GM23338 (cell line): ENCODE measurements at regions not wholly inside any gene's neighbourhood (a gene's known extent, or its start where the extent isn't known, plus 50 kb on each side); places are given as distances from the start of the nearest gene placed in this dataset.

ENCODE experiments used
- ATAC-seq: fragments of 200-7000 bp; cut with Tn5 transposase; 3 replicates; pipeline ENCODE4 v1.9.1; 2020
- DNase-seq: peaks from one replicate; pipeline ENCODE4 v3.0.0-alpha.2; 2015; ENCODE audit warnings: low spot score
- H2AFZ ChIP-seq: fragments of 200-600 bp; sonication (generic); 2 replicates; pipeline ENCODE4 v1.8.0; 2016; ENCODE audit warnings: antibody characterized with exemption, mild to moderate bottlenecking, moderate library complexity
- H3F3A ChIP-seq: fragments of 200-600 bp; sonication (generic); replicated peaks from 2 replicates; pipeline ENCODE4 v1.8.0; 2017; ENCODE audit warnings: antibody characterized with exemption, mixed run types, low read depth
- H3K27ac ChIP-seq: fragments of 200-600 bp; sonication (generic); 2 replicates; pipeline ENCODE4 v1.6.1; 2016; ENCODE audit warnings: low read depth
- H3K27me3 ChIP-seq: fragments of 200-600 bp; sonication (generic); 2 replicates; pipeline ENCODE4 v1.8.0; 2016; ENCODE audit warnings: mild to moderate bottlenecking, mixed run types, moderate library complexity; ENCODE audit not compliant: insufficient read depth
- H3K36me3 ChIP-seq: fragments of 200-600 bp; sonication (generic); 2 replicates; pipeline ENCODE4 v1.8.0; 2016; ENCODE audit warnings: mild to moderate bottlenecking; ENCODE audit not compliant: insufficient read depth
- H3K4me1 ChIP-seq: fragments of 200-600 bp; sonication (generic); 2 replicates; pipeline ENCODE4 v1.8.0; 2016; ENCODE audit warnings: mild to moderate bottlenecking, moderate library complexity; ENCODE audit not compliant: insufficient read depth
- H3K4me2 ChIP-seq: fragments of 200-600 bp; sonication (generic); 2 replicates; pipeline ENCODE4 v1.7.1; 2017; ENCODE audit warnings: mixed run types
- H3K4me3 ChIP-seq: fragments of 200-600 bp; sonication (generic); 2 replicates; pipeline ENCODE4 v1.6.1; 2016; ENCODE audit warnings: mixed run types
- H3K79me2 ChIP-seq: fragments of 200-600 bp; sonication (generic); replicated peaks from 2 replicates; pipeline ENCODE4 v1.8.0; 2017; ENCODE audit warnings: mild to moderate bottlenecking; ENCODE audit not compliant: insufficient read depth
- H3K9me2 ChIP-seq: fragments of 200-600 bp; sonication (generic); 2 replicates; pipeline ENCODE4 v1.8.0; 2017; ENCODE audit not compliant: insufficient read depth
- H4K20me1 ChIP-seq: fragments of 200-600 bp; sonication (generic); replicated peaks from 2 replicates; pipeline ENCODE4 v1.8.0; 2017; ENCODE audit warnings: mild to moderate bottlenecking; ENCODE audit not compliant: insufficient read depth
- H3K27ac Mint-ChIP-seq: 2 replicates; pipeline ENCODE4 v1.8.0; 2020; ENCODE audit warnings: inconsistent platforms, mild to moderate bottlenecking, moderate library complexity, mixed read lengths
- H3K27me3 Mint-ChIP-seq: 3 replicates; pipeline ENCODE4 v1.8.0; 2022; ENCODE audit warnings: low read depth, mild to moderate bottlenecking, moderate library complexity, mixed read lengths, inconsistent platforms; ENCODE audit not compliant: insufficient read depth, poor library complexity
- H3K36me3 Mint-ChIP-seq: 3 replicates; pipeline ENCODE4 v1.8.0; 2021; ENCODE audit warnings: low read depth, mild to moderate bottlenecking, inconsistent platforms, moderate library complexity, mixed read lengths
- H3K4me1 Mint-ChIP-seq: 3 replicates; pipeline ENCODE4 v1.8.0; 2020; ENCODE audit warnings: mild to moderate bottlenecking, inconsistent platforms, mixed read lengths
- H3K4me3 Mint-ChIP-seq: 3 replicates; pipeline ENCODE4 v1.8.0; 2021; ENCODE audit warnings: moderate library complexity, mild to moderate bottlenecking, inconsistent platforms, mixed read lengths
- H3K9me3 Mint-ChIP-seq: 3 replicates; pipeline ENCODE4 v1.8.0; 2020; ENCODE audit warnings: moderate library complexity, mild to moderate bottlenecking, inconsistent platforms, mixed read lengths
- CREB1 ChIP-seq: fragments of 250-450 bp; sonication (Bioruptor Pico); IDR thresholded peaks from 2 replicates; pipeline ENCODE4 v1.5.0; 2020; ENCODE audit warnings: low read depth, mild to moderate bottlenecking, moderate library complexity
- EZH2 ChIP-seq: fragments of 200-600 bp; sonication (generic); IDR thresholded peaks from one replicate; pipeline ENCODE4 v1.8.0; 2017; ENCODE audit warnings: antibody characterized with exemption, mild to moderate bottlenecking, low read depth; ENCODE audit not compliant: unreplicated experiment
- EZH2phosphoT487 ChIP-seq: fragments of 200-600 bp; sonication (generic); IDR thresholded peaks from one replicate; pipeline ENCODE4 v1.8.1; 2018; ENCODE audit warnings: antibody characterized with exemption; ENCODE audit not compliant: unreplicated experiment
- JUNB ChIP-seq: IDR thresholded peaks from one replicate; pipeline ENCODE4 v1.6.1; 2016; ENCODE audit warnings: antibody characterized with exemption; ENCODE audit not compliant: unreplicated experiment
- NANOG ChIP-seq: IDR thresholded peaks from 2 replicates; pipeline ENCODE4 v1.6.1; 2016; ENCODE audit warnings: antibody characterized with exemption, borderline replicate concordance
- STAT1 ChIP-seq: IDR thresholded peaks from one replicate; pipeline ENCODE4 v1.6.1; 2016; ENCODE audit warnings: antibody characterized with exemption; ENCODE audit not compliant: unreplicated experiment
- ZNF114 ChIP-seq: fragments of 250-450 bp; sonication (Bioruptor Pico); IDR thresholded peaks from 2 replicates; pipeline ENCODE4 v1.5.0; 2020; ENCODE audit warnings: mild to moderate bottlenecking, moderate library complexity
- ZNF331 ChIP-seq: fragments of 250-450 bp; sonication (Bioruptor Pico); IDR thresholded peaks from 2 replicates; pipeline ENCODE4 v1.5.0; 2020; ENCODE audit warnings: low read depth, mild to moderate bottlenecking, moderate library complexity
- TF ChIP-seq, protein P1 (sequence below), 2 experiments: fragments of 200-600 bp in 1 of 2; sonication (generic) in 1 of 2; conservative IDR thresholded peaks; 2 replicates each; pipeline versions ENCODE4 v1.5.1 to v1.6.1; 2016 to 2017; ENCODE audit warnings: antibody characterized with exemption in 2 of 2, low read depth in 2 of 2, mild to moderate bottlenecking in 2 of 2, moderate library complexity in 1 of 2
- TF ChIP-seq, protein P2 (sequence below): IDR thresholded peaks from one replicate; pipeline ENCODE4 v1.6.1; 2018; ENCODE audit warnings: antibody characterized with exemption; ENCODE audit not compliant: unreplicated experiment
- TF ChIP-seq, protein P3 (sequence below): IDR thresholded peaks from 2 replicates; pipeline ENCODE4 v1.6.1; 2016; ENCODE audit warnings: antibody characterized with exemption

DNA sequence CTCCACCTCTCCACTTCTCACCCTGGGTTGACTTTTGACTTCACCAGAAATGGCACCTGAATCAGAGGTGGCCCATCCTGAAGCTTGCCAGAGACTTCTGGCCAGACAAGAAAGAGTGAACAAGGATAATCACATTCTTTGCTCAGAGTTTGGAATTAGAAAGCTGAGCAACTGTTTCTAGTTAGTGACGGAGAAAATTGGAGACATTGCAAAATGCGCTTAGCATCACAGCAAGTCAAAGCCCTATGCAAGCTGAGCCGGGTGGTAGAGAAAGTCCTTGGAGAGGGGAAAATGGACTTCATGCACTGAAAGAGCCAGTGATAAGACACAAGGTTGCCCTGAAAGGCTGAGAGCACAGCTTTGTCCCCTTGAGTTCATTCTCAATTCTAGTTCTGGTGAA, 161.8 kb downstream of the PAH start (continued):
- TF ChIP-seq EZH2phosphoT487: no peak
- no peak for TF ChIP-seq STAT1
- TF ChIP-seq, protein P1, sequence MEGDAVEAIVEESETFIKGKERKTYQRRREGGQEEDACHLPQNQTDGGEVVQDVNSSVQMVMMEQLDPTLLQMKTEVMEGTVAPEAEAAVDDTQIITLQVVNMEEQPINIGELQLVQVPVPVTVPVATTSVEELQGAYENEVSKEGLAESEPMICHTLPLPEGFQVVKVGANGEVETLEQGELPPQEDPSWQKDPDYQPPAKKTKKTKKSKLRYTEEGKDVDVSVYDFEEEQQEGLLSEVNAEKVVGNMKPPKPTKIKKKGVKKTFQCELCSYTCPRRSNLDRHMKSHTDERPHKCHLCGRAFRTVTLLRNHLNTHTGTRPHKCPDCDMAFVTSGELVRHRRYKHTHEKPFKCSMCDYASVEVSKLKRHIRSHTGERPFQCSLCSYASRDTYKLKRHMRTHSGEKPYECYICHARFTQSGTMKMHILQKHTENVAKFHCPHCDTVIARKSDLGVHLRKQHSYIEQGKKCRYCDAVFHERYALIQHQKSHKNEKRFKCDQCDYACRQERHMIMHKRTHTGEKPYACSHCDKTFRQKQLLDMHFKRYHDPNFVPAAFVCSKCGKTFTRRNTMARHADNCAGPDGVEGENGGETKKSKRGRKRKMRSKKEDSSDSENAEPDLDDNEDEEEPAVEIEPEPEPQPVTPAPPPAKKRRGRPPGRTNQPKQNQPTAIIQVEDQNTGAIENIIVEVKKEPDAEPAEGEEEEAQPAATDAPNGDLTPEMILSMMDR (conservative IDR thresholded peaks at IDR 0.05; ENCODE audit: low read depth in 2 of 2): no peak
- TF ChIP-seq, protein P2, sequence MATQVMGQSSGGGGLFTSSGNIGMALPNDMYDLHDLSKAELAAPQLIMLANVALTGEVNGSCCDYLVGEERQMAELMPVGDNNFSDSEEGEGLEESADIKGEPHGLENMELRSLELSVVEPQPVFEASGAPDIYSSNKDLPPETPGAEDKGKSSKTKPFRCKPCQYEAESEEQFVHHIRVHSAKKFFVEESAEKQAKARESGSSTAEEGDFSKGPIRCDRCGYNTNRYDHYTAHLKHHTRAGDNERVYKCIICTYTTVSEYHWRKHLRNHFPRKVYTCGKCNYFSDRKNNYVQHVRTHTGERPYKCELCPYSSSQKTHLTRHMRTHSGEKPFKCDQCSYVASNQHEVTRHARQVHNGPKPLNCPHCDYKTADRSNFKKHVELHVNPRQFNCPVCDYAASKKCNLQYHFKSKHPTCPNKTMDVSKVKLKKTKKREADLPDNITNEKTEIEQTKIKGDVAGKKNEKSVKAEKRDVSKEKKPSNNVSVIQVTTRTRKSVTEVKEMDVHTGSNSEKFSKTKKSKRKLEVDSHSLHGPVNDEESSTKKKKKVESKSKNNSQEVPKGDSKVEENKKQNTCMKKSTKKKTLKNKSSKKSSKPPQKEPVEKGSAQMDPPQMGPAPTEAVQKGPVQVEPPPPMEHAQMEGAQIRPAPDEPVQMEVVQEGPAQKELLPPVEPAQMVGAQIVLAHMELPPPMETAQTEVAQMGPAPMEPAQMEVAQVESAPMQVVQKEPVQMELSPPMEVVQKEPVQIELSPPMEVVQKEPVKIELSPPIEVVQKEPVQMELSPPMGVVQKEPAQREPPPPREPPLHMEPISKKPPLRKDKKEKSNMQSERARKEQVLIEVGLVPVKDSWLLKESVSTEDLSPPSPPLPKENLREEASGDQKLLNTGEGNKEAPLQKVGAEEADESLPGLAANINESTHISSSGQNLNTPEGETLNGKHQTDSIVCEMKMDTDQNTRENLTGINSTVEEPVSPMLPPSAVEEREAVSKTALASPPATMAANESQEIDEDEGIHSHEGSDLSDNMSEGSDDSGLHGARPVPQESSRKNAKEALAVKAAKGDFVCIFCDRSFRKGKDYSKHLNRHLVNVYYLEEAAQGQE: no peak
- TF ChIP-seq JUNB: no peak
- TF ChIP-seq ZNF331 (CRISPR knock-in tag): no peak
- TF ChIP-seq, protein P3, sequence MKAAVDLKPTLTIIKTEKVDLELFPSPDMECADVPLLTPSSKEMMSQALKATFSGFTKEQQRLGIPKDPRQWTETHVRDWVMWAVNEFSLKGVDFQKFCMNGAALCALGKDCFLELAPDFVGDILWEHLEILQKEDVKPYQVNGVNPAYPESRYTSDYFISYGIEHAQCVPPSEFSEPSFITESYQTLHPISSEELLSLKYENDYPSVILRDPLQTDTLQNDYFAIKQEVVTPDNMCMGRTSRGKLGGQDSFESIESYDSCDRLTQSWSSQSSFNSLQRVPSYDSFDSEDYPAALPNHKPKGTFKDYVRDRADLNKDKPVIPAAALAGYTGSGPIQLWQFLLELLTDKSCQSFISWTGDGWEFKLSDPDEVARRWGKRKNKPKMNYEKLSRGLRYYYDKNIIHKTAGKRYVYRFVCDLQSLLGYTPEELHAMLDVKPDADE: no peak
- no peak for TF ChIP-seq CREB1

DNA sequence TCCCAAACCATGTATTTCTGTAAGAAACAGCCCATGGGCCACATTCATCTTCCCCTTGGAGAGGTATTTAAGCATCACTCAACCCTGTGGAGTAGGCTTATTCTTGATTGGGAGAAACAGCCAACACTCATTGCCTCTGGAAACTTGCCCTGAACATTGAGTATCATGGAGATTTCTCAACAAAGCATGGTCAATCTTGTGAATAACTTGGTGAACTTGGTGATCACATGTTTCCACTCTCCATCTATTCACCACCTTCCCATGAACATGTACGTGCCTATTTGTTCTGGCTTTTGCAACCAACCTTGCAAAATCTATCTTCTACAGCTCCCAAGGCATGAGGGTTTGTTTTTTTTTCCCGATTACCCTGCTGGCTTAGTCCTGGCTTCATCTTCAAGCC, 163.2 kb downstream of the PAH start:
- ATAC-seq: no peak
- Mint-ChIP-seq H3K9me3 (no peaks in the 10 kb centered on the region), H3K4me1 (peaks cover 8% of the 10 kb centered on the region; the same call in 2 of the 3 replicates), H3K27ac (no peak overlapping the region), H3K36me3 (no peaks in the 10 kb centered on the region), H3K4me3 (no peak overlapping the region), H3K27me3 (no peaks in the 10 kb centered on the region)
- H3F3A ChIP-seq: no peaks in the 10 kb centered on the region
- peaks cover 7% of the 10 kb centered on the region; the same call in 1 of the 2 replicates for H3K9me2 ChIP-seq
- no peak overlapping the region for H3K27ac ChIP-seq
- H3K27me3 ChIP-seq: no peaks in the 10 kb centered on the region
- H3K4me1 ChIP-seq: no peaks in the 10 kb centered on the region
- no peaks in the 10 kb centered on the region for H3K79me2 ChIP-seq
- H2AFZ ChIP-seq: no peak overlapping the region
- no peak overlapping the region for H3K4me2 ChIP-seq
- DNase-seq: no peak
- no peaks in the 10 kb centered on the region for H4K20me1 ChIP-seq
- H3K36me3 ChIP-seq: no peaks in the 10 kb centered on the region
- no peak overlapping the region for H3K4me3 ChIP-seq
- no peak for TF ChIP-seq ZNF331 (CRISPR knock-in tag)
- TF ChIP-seq, protein P3: no peak
- no peak for TF ChIP-seq EZH2
- TF ChIP-seq, protein P2: no peak
- TF ChIP-seq ZNF114 (CRISPR knock-in tag): no peak
- TF ChIP-seq EZH2phosphoT487: no peak
- TF ChIP-seq NANOG: no peak
- TF ChIP-seq CREB1: no peak
- no peak for TF ChIP-seq JUNB
